Suprapubic skin (tissue), 4 donors: ENCODE measurements at regions not wholly inside any gene's neighbourhood (a gene's known extent, or its start where the extent isn't known, plus 50 kb on each side); places are given as distances from the start of the nearest gene placed in this dataset.

ENCODE experiments used
- DNase-seq, 2 donors: peaks; one replicate each; pipeline ENCODE4 v3.0.0-alpha.2; 2019; ENCODE audit warnings: low spot score in 2 of 2
- H3K27ac ChIP-seq: fragments of 200-600 bp; sonication (generic); one replicate; pipeline ENCODE4 v1.5.1; 2019
- H3K27me3 ChIP-seq: fragments of 200-600 bp; sonication (generic); one replicate; pipeline ENCODE4 v1.5.1; 2019
- H3K36me3 ChIP-seq: fragments of 200-600 bp; sonication (generic); one replicate; pipeline ENCODE4 v1.5.1; 2019
- H3K4me1 ChIP-seq: fragments of 200-600 bp; sonication (generic); one replicate; pipeline ENCODE4 v1.5.1; 2019
- H3K4me3 ChIP-seq: fragments of 200-600 bp; sonication (generic); one replicate; pipeline ENCODE4 v1.5.1; 2019; ENCODE audit warnings: mild to moderate bottlenecking
- H3K9me3 ChIP-seq: fragments of 200-600 bp; sonication (generic); one replicate; pipeline ENCODE4 v1.5.1; 2019
- EP300 ChIP-seq: sonication (generic); formaldehyde crosslinking; IDR thresholded peaks from one replicate; pipeline ENCODE4 v1.6.1; 2017; ENCODE audit warnings: antibody characterized with exemption
- POLR2A ChIP-seq, 2 donors: fragments of 450-650 bp; IDR thresholded peaks; one replicate each; pipeline ENCODE4 v1.6.1; 2017; ENCODE audit warnings: antibody characterized with exemption in 2 of 2, mild to moderate bottlenecking in 2 of 2, moderate library complexity in 2 of 2
- POLR2AphosphoS5 ChIP-seq, 3 donors: sonication (generic); formaldehyde crosslinking; IDR thresholded peaks; one replicate each; pipeline ENCODE4 v1.6.1; 2017; ENCODE audit warnings: antibody characterized with exemption in 3 of 3
- WGBS: methylation state at CpG from one replicate; pipeline ENCODE4 v1.1.5; 2018; 5-methylcytosine and 5-hydroxymethylcytosine counted together
- TF ChIP-seq, protein P1 (sequence below), 2 donors: fragments of 200-600 bp in 1 of 2; fragments of 450-650 bp in 1 of 2; sonication (generic) in 1 of 2; IDR thresholded peaks; one replicate each; pipeline ENCODE4 v1.5.1; 2016 to 2019; ENCODE audit warnings: antibody characterized with exemption in 2 of 2, mild to moderate bottlenecking in 1 of 2, moderate library complexity in 1 of 2

GRCh38 chr3:66585520-66586095 is 84.8 kb upstream of the LRIG1 start:
- 76% methylated on average over 1 of the region's 1 CpG for WGBS
- no peak for TF ChIP-seq EP300
- no peak for TF ChIP-seq POLR2AphosphoS5 (IDR thresholded peaks at IDR 0.05)
- TF ChIP-seq, protein P1, sequence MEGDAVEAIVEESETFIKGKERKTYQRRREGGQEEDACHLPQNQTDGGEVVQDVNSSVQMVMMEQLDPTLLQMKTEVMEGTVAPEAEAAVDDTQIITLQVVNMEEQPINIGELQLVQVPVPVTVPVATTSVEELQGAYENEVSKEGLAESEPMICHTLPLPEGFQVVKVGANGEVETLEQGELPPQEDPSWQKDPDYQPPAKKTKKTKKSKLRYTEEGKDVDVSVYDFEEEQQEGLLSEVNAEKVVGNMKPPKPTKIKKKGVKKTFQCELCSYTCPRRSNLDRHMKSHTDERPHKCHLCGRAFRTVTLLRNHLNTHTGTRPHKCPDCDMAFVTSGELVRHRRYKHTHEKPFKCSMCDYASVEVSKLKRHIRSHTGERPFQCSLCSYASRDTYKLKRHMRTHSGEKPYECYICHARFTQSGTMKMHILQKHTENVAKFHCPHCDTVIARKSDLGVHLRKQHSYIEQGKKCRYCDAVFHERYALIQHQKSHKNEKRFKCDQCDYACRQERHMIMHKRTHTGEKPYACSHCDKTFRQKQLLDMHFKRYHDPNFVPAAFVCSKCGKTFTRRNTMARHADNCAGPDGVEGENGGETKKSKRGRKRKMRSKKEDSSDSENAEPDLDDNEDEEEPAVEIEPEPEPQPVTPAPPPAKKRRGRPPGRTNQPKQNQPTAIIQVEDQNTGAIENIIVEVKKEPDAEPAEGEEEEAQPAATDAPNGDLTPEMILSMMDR (IDR thresholded peaks at IDR 0.05), result no peak
- no peak for TF ChIP-seq POLR2A (IDR thresholded peaks at IDR 0.05)
- Histone ChIP-seq H3K4me1 (peaks cover 8% of the 10 kb centered on the region), H3K27me3 (no peaks in the 10 kb centered on the region), H3K36me3 (no peaks in the 10 kb centered on the region), H3K9me3 (no peaks in the 10 kb centered on the region), H3K4me3 (no peak overlapping the region), H3K27ac (no peak overlapping the region)
- no peak for DNase-seq

DNA sequence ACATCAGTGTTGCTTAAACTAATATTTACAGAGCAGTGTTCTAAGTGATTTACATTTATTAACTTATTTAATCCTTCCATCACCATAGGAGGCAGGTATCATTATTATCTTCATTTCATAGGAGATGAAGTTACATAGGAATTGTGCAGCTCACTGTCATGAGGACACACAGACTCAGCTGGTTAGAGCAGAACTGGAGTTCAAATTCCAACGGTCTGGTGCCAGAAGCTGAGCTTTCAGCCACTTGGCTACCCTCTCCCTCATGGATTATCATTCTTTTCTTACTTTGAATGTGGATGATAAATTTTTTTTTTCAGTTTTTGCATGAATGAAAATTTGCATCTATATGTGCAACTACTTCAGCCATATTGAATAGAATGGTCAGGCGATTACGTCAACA is 86.0 kb upstream of the LRIG1 start:
- 89% methylated on average over 3 of the region's 3 CpGs for WGBS
- no peak overlapping the region for H3K27ac ChIP-seq
- DNase-seq, result no peak

GRCh38 chr3:66588340-66588847 is 87.6 kb upstream of the LRIG1 start:
- no peaks in the 10 kb centered on the region for H3K9me3 ChIP-seq
- no peak for DNase-seq
- H3K27ac ChIP-seq, result no peak overlapping the region
- no peak for TF ChIP-seq POLR2AphosphoS5 (IDR thresholded peaks at IDR 0.05)
- no peak for TF ChIP-seq POLR2A (IDR thresholded peaks at IDR 0.05)
- no peak for TF ChIP-seq EP300
- TF ChIP-seq, protein P1 (IDR thresholded peaks at IDR 0.05), result no peak
- H3K4me1 ChIP-seq, result peaks cover 6% of the 10 kb centered on the region
- no peaks in the 10 kb centered on the region for H3K27me3 ChIP-seq
- no peak overlapping the region for H3K4me3 ChIP-seq
- 65% methylated on average over 3 of the region's 3 CpGs for WGBS
- H3K36me3 ChIP-seq, result no peaks in the 10 kb centered on the region

More for the DNA sequence above, 86.0 kb upstream of the LRIG1 start:
- no peak overlapping the region for H3K4me3 ChIP-seq
- H3K27me3 ChIP-seq, result no peaks in the 10 kb centered on the region
- no peak for TF ChIP-seq EP300
- TF ChIP-seq, protein P1 (IDR thresholded peaks at IDR 0.05), result no peak
- no peak for TF ChIP-seq POLR2AphosphoS5 (IDR thresholded peaks at IDR 0.05)
- no peak for TF ChIP-seq POLR2A (IDR thresholded peaks at IDR 0.05)
- no peaks in the 10 kb centered on the region for H3K36me3 ChIP-seq
- no peaks in the 10 kb centered on the region for H3K9me3 ChIP-seq
- peaks cover 8% of the 10 kb centered on the region for H3K4me1 ChIP-seq

DNA sequence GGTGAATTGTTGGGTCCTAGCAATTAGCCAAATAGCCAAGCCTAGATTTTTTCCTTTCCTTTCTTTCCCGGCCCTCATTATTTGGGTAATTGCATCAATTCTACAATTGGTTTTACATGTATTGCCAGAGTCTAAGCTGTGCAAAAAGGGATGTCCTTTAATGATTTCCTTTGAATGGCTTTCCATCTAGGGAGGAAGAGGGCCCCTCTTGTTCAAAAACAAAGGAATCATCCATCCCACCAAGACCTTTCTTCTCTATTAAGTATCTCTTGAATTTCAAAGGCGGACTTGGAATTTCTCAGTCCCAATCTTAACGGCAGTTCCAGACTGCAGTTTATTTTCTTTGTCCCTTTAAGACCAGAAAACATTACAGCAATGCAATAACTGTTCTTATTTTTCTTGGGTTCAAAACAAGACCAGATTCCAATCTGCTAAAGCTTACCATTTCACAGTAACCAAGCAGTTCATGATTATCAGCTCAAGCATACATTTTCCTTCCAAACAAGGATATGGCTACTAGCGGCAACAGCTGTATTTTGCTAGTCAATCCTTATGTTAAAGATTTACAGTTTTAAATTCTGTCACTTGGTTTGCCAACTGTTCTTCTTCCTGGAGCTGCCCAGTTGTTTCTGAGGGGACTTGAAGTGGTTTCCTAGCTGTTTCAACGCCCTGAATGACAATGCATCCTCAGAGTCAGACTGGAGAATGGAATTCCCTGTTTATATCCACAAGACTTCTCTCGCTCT is 91.4 kb upstream of the LRIG1 start:
- H3K4me3 ChIP-seq, result no peak overlapping the region
- no peak overlapping the region for H3K27ac ChIP-seq
- WGBS, result 86% methylated on average over 6 of the region's 6 CpGs
- H3K27me3 ChIP-seq, result no peaks in the 10 kb centered on the region
- no peaks in the 10 kb centered on the region for H3K9me3 ChIP-seq
- no peaks in the 10 kb centered on the region for H3K4me1 ChIP-seq
- no peaks in the 10 kb centered on the region for H3K36me3 ChIP-seq
- DNase-seq, result no peak
- no peak for TF ChIP-seq EP300
- TF ChIP-seq, protein P1 (IDR thresholded peaks at IDR 0.05), result no peak
- TF ChIP-seq POLR2A (IDR thresholded peaks at IDR 0.05), result no peak
- no peak for TF ChIP-seq POLR2AphosphoS5 (IDR thresholded peaks at IDR 0.05)

DNA sequence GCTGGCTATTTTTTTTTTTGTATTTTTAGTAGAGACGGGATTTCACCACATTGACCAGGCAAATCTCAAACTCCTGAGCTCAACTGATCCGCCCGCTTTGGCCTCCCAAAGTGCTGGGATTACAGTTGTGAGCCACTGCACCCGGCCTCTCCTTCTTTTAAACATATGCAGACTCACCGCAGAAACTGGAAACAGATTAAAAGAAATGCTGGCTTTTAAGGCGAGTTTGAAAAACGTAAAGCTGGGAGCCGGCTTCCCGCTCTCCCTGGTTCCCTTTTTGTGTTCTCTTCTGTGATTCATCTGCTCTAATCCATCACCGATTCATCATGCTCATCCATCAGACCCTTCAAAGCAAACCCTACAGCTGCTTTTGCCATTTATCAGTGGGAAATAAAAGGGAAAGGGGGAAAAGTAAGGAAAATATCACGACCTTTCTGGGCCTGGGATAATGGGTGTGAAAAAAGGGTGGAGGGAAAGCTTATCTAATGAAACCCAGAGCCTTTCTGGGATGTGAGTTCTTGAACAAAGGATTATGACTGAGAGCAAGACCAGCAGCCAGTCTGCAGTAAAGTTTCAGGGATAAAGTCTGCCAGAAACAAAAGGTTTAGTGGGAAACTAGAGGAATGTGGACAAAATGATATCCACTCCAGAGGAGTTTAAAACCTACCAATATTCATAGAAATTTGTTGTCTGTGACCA is 92.3 kb upstream of the LRIG1 start:
- 71% methylated on average over 11 of the region's 11 CpGs for WGBS
- DNase-seq, result no peak
- Histone ChIP-seq H3K4me1 (no peaks in the 10 kb centered on the region), H3K9me3 (no peaks in the 10 kb centered on the region), H3K36me3 (no peaks in the 10 kb centered on the region), H3K27me3 (no peaks in the 10 kb centered on the region), H3K4me3 (no peak overlapping the region), H3K27ac (no peak overlapping the region)
- TF ChIP-seq, protein P1 (IDR thresholded peaks at IDR 0.05), result no peak
- no peak for TF ChIP-seq POLR2A (IDR thresholded peaks at IDR 0.05)
